ENCODE measurements at regions not wholly inside any gene's neighbourhood (a gene's known extent, or its start where the extent isn't known, plus 50 kb on each side); places are given as distances from the start of the nearest gene placed in this dataset.

- Histone ChIP-seq H3K27me3 (no peaks in the 10 kb centered on the region), H3K27ac (no peak overlapping the region), H3K9me3 (no peaks in the 10 kb centered on the region), H3K4me1 (peaks cover 16 to 18% of the 10 kb centered on the region in 2 donors), H3K36me3 (no peaks in the 10 kb centered on the region), H3K4me3 (no peak overlapping the region)
- ATAC-seq (no peak), DNase-seq (no peak)
- in situ Hi-C loops (cut with MboI; ENCODE audit: low sequenced_read_pairs in 4 of 4): no loop called here
- no peak for TF ChIP-seq POLR2A (IDR thresholded peaks at IDR 0.05)
- no peak for TF ChIP-seq CTCF (IDR thresholded peaks at IDR 0.05 in 4 of 5, conservative IDR thresholded peaks at IDR 0.05 in 1 of 5)
- intact Hi-C loops (cut with DNase I; ENCODE audit: low total_unique reads): no loop called here
These were observed 189.0 kb upstream of the RUNX1 start for GRCh38 chr21:35238119-35238518.

- intact Hi-C loops (cut with DNase I; ENCODE audit: low total_unique reads) (no loop called here), in situ Hi-C loops (cut with MboI; ENCODE audit: low sequenced_read_pairs in 4 of 4) (no loop called here)
- Histone ChIP-seq H3K9me3 (no peaks in the 10 kb centered on the region), H3K27me3 (no peaks in the 10 kb centered on the region), H3K36me3 (no peaks in the 10 kb centered on the region), H3K4me1 (peaks cover 16 to 18% of the 10 kb centered on the region in 2 donors), H3K4me3 (no peak overlapping the region), H3K27ac (no peak overlapping the region)
- TF ChIP-seq CTCF (IDR thresholded peaks at IDR 0.05 in 4 of 5, conservative IDR thresholded peaks at IDR 0.05 in 1 of 5) (no peak), POLR2A (IDR thresholded peaks at IDR 0.05) (no peak)
- no peak for DNase-seq
- ATAC-seq: no peak
These were observed 188.2 kb upstream of the RUNX1 start for GRCh38 chr21:35237287-35237686.

- no peaks in the 10 kb centered on the region for H3K27me3 ChIP-seq
- H3K9me3 ChIP-seq: no peaks in the 10 kb centered on the region
- no peaks in the 10 kb centered on the region for H3K36me3 ChIP-seq
- TF ChIP-seq POLR2A (IDR thresholded peaks at IDR 0.05) (no peak), CTCF (IDR thresholded peaks at IDR 0.05 in 4 of 5, conservative IDR thresholded peaks at IDR 0.05 in 1 of 5) (no peak)
- DNase-seq (no peak), ATAC-seq (no peak)
- intact Hi-C loops (cut with DNase I; ENCODE audit: low total_unique reads): no loop called here
- H3K27ac ChIP-seq: no peak overlapping the region
- H3K4me3 ChIP-seq: no peak overlapping the region
- peaks cover 16 to 18% of the 10 kb centered on the region in 2 donors for H3K4me1 ChIP-seq
- in situ Hi-C loops (cut with MboI; ENCODE audit: low sequenced_read_pairs in 4 of 4): no loop called here
These were observed 187.0 kb upstream of the RUNX1 start for GRCh38 chr21:35236090-35236489.

- ATAC-seq: peak; percentile 72 to 85
- Histone ChIP-seq H3K9me3 (no peaks in the 10 kb centered on the region), H3K36me3 (no peaks in the 10 kb centered on the region), H3K27ac (peak overlapping the region in 3 of 4 donors; percentile 31 to 54 (median 37)), H3K4me3 (no peak overlapping the region), H3K27me3 (no peaks in the 10 kb centered on the region), H3K4me1 (peaks cover 13 to 15% of the 10 kb centered on the region in 2 donors)
- no peak for DNase-seq
- in situ Hi-C loops (cut with MboI; ENCODE audit: low sequenced_read_pairs in 4 of 4) (no loop called here), intact Hi-C loops (cut with DNase I; ENCODE audit: low total_unique reads) (no loop called here)
- TF ChIP-seq POLR2A (IDR thresholded peaks at IDR 0.05) (no peak), CTCF (IDR thresholded peaks at IDR 0.05 in 4 of 5, conservative IDR thresholded peaks at IDR 0.05 in 1 of 5) (no peak)
These were observed 185.6 kb upstream of the RUNX1 start for GRCh38 chr21:35234725-35235124.

GRCh38 chr21:35233756-35234155, 184.7 kb upstream of the RUNX1 start:
- no peaks in the 10 kb centered on the region for H3K27me3 ChIP-seq
- no peak for DNase-seq
- no peaks in the 10 kb centered on the region for H3K9me3 ChIP-seq
- ATAC-seq: no peak
- no peaks in the 10 kb centered on the region for H3K36me3 ChIP-seq
- no peak overlapping the region for H3K4me3 ChIP-seq
- no peak for TF ChIP-seq POLR2A (IDR thresholded peaks at IDR 0.05)
- no peak for TF ChIP-seq CTCF (IDR thresholded peaks at IDR 0.05 in 4 of 5, conservative IDR thresholded peaks at IDR 0.05 in 1 of 5)
- in situ Hi-C loops (cut with MboI; ENCODE audit: low sequenced_read_pairs in 4 of 4): no loop called here
- intact Hi-C loops (cut with DNase I; ENCODE audit: low total_unique reads): no loop called here
- peak overlapping the region in 1 of 4 donors; percentile 54 for H3K27ac ChIP-seq
- H3K4me1 ChIP-seq: peaks cover 12 to 18% of the 10 kb centered on the region in 2 donors
